ENCODE measurements at regions not wholly inside any gene's neighbourhood (a gene's known extent, or its start where the extent isn't known, plus 50 kb on each side); places are given as distances from the start of the nearest gene placed in this dataset.

- intact Hi-C loops (cut with micrococcal nuclease): no loop called here
These were observed 109.6 kb upstream of the TMCO5A start for GRCh38 chr15:37824717-37825382.

- intact Hi-C loops (cut with micrococcal nuclease): no loop called here
These were observed 97.2 kb upstream of the TMCO5A start for GRCh38 chr15:37837276-37837675.

DNA sequence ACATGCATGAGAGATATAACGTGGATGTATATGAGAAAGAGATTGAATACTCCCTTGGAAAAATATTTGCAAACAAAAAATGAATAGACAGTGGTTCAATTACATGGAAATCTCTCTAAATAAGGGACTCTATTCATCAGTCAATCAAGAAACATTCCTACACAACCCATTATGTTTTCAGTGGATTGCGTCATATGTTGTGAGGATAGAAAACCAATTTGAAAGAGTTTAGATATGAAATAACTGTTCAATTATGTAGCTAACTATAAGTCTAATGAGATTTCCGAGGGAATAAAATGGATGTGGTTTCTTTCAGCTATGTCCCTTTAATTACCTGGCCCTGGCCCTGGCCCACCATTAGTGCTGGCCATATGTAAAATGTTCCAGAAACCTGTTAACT is 86.7 kb upstream of the TMCO5A start:
- intact Hi-C loops (cut with micrococcal nuclease): no loop called here

DNA sequence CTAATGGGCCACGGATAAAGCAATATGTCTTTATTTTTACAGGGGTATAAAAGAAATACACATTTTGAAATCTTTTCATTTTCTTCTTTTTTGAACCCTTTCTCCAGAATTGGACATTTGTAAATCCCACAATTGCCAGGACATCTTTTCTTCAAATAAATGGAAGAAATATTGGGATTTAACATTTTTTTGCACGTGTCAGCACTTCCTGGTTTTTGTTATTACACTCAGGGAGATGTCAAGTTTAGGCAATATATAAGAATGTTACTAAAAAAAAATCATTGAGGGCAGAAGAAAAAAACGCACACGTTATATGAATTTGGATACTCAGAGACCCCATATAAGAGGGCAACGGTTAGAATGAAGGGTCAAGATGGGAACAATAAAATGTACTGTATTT is 78.3 kb upstream of the TMCO5A start:
- intact Hi-C loops (cut with micrococcal nuclease): no loop called here

DNA sequence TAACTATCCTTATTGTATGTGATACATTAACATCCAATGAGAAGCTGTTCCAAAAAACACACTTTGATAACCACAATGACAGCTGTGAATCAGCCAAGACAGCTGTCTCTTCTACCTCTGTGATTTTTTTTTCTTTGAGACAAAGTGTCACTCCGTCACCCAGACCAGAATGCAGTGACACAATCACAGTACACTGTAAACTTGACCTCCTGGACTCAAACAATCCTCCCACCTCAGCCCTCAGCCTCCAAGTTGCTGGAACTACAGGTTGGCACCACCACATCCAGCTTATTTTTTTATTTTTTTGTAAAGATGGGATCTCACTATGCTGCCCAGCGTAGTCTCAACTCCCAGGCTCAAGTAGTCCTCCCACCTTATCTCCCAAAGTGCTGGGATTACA is 73.5 kb upstream of the TMCO5A start:
- intact Hi-C loops (cut with micrococcal nuclease): no loop called here

DNA sequence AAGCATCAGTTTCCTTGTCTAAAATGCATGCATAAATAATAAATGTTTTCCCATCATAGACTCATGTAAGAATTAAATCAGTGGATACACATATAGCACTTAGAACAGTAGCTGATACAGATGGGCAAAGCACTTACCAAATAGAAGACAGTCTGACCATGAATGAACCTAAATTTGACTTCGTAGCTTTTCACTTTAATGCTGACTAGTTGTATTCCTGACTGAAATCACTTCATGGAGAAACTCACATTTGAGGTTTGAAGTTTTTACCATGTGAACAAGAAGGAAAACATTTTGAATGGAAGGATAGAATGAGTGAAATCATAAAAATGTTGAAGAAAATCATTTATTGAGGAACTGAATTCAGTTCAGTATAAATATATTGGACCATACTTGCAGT is 68.8 kb upstream of the TMCO5A start:
- intact Hi-C loops (cut with micrococcal nuclease): no loop called here

DNA sequence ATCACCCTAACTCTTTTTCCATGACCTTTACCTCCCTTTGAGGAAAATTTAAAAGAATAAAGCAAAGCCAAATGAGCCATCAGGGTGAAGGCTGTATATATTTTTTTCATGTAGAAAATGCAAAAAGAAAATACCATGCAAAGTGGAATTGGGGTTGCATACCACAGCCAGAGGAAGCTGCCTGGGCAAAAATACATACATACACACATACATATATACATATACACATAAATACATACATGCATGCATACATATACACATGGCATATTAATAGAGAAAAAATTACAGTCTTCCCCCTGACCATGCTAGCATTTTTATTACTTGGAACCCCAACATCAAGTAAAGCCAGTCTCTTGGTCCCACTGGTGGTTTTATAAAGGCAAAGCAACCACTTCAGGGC is 63.7 kb upstream of the TMCO5A start:
- intact Hi-C loops (cut with micrococcal nuclease): no loop called here

DNA sequence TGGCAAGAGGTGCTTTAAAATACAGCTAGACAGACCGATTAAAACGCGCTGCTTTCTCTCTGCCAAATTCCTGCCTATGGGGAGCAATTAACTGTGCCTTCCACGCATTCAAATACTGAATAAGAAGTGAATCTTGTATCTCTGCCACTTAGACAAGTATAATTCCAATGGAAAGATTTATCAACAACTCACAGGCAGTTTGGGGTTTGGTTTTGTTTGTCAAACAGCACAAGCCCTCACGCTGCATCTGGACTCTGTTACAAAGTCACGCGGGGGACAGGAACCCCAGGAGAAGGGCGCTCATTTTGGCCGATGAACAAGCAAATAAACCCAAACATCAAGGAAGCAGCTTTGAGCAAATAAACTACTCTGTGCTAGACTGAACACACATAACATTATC is 61.8 kb upstream of the TMCO5A start:
- intact Hi-C loops (cut with micrococcal nuclease): no loop called here

DNA sequence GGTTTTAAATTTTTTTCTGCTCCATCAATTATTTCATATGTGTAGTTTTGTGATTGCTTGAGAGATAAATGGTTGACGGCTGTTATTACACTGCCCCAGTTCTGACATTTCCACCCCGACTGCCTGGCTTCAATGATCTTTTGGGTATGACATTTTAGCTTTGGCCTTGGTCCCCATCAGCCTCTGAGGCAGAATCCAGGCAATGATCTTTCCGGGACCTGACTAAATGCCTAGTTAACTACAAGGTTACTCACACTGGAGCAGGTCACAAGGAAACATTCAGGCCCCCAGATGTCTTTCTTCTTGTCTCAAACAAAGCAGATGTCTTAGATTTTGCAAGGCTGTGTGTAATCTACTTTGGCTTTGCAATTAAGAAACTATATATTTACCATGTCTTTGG is 61.1 kb upstream of the TMCO5A start:
- intact Hi-C loops (cut with micrococcal nuclease): no loop called here

- intact Hi-C loops (cut with micrococcal nuclease): no loop called here
These were observed 57.5 kb upstream of the TMCO5A start for GRCh38 chr15:37876900-37877299.

DNA sequence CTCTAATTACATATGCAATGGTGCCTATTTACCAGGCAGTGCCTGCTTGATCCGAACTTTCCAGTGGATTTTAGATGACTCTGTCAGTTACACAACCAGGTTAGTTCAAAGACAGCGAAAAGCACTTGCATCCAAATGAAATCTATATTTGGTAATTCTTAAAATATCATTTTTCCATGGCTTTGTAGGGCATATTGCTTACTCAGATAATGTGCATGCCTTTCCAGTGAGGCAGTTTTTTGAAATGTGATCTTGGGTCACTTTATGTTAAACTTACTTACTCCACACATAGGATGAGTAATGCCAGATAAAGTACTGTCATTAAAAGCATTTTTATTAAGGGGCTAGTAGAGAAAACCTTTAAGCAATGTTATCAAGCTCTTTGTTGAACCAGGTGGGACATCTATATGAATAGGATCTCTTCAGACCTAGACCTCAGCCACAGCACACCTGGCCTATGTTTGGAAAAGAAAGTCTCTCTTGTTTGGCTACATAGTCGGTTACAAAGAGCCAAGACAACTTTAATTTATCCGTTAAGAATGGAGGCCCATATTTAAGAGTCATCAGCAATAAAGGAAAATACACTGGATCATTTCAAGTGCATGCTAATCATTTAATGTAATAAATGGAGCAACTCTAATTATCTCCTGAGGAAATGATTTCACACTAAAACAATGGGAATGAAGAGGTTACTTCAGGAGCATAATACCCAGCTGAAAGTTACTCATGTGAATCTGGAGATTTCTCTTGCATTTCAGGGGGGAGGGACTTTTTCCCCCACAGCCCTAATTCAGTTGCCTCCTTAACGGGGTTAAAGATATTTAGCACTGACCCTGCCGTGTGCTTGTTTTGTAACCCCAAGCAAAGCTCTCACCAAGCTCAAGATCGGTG is 56.3 kb upstream of the TMCO5A start:
- intact Hi-C loops (cut with micrococcal nuclease): no loop called here

GRCh38 chr15:37880009-37880834 is 54.2 kb upstream of the TMCO5A start:
- intact Hi-C loops (cut with micrococcal nuclease): no loop called here

DNA sequence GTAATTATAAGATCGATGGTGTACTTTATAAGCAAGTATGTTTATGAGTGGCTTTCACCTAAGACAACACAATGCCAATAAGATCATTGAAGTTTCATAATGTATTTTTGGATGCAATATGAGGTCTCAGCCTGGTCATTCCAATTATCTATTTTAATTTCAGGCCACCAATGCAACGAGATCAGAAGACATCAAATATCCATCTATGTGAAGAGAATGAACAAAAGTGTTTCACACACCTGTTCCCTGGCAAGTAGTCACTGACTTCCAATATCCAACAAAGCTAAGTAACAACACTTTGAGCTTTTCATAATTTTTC is 53.6 kb upstream of the TMCO5A start:
- intact Hi-C loops (cut with micrococcal nuclease): no loop called here

DNA sequence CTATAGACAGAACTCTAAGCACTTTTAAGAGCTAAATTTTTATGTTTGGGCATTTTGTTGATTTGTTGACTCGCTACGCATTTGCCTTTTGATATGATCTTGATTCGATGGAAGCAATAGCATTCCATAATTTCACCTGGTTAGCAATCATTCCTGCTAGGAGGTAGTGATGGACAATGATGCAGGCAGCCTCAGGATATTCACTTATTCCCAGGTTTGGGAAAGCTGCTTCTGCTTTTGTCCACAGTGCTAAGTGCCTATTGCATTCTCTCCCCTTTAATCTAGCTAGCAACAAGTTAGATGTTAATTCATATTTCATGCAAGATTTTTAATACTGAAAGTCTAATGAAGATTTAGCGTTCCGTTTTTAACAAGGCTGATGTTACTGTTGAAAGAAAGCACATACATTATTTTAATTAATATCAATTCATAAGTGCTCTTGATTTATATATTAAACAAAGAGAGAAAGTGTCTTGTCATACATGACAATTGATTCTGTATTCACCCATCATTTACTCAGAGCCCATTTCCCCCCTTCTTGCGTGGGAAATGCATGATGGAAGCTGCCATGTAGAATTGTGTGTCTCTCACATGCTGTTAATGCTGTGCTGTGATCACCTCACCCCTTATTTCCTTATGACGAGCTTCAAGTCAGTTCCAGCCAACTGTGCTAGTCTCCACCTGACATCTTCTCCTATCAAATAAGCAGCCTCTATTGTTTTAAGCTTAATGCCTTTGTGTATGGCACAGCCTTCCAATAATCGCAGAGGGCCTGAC is 53.0 kb upstream of the TMCO5A start:
- intact Hi-C loops (cut with micrococcal nuclease): no loop called here

DNA sequence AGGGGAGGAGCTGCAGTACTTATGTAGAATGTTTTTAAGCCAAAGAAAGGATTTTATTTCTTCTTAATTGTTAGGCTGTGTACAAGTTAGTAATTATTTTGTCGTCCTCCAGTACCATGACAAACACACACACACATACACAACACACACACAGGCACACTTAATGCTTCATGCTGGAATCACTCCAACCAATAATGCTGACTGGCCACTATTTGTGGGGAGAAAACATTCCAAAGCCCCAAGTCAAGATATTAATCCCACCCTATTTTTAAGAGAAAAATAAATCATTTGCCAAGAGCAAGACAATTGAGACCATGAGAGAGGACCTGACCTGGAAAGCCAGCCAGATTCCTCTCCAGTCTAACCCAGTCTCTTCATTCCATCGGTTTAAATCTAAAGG is 51.8 kb upstream of the TMCO5A start:
- intact Hi-C loops (cut with micrococcal nuclease): no loop called here

Data from T-helper 1 cell treated with Interleukin-12 subunit alpha and Interleukin-12 subunit beta and Interleukin-4 antibody, amounts not matched to agents 30 ng/mL and 1 ng/mL, for 36 hours (primary cell).